HEK293 (cell line): ENCODE measurements at regions not wholly inside any gene's neighbourhood (a gene's known extent, or its start where the extent isn't known, plus 50 kb on each side); places are given as distances from the start of the nearest gene placed in this dataset.

Source experiments
- CTCF ChIA-PET: fragments of 350-600 bp; formaldehyde crosslinking; extraction: SDS; loops from one replicate; lab custom pipeline; 2021; ENCODE audit warnings: antibody characterized with exemption; lab: Yijun Ruan, JAX
- POLR2A ChIA-PET: fragments of 300-600 bp; formaldehyde crosslinking; extraction: SDS; loops from one replicate; lab custom pipeline; 2020; ENCODE audit warnings: antibody characterized with exemption, inconsistent platforms; lab: Yijun Ruan, JAX
- H3K27ac ChIP-seq: fragments of 200-500 bp; sonication (Bioruptor generic); 2 replicates; pipeline ENCODE4 v1.5.1; 2014; ENCODE audit warnings: low read depth, low read length, control low read depth, inconsistent platforms; ENCODE audit errors: extremely low read depth
- H3K36me3 ChIP-seq, 2 experiments: fragments of 200-500 bp in 1 of 2; sonication (Bioruptor generic) in 1 of 2; 1 replicate in 1 of 2; 2 replicates in 1 of 2; pipeline ENCODE4 v1.5.1; 2014 to 2017; ENCODE audit warnings: inconsistent platforms in 2 of 2, low read length in 2 of 2; ENCODE audit not compliant: control insufficient read depth in 2 of 2, insufficient read depth in 1 of 2
- H3K4me1 ChIP-seq: fragments of 200-500 bp; sonication (Bioruptor generic); 2 replicates; pipeline ENCODE4 v1.5.1; 2014; ENCODE audit warnings: mild to moderate bottlenecking, low read length, inconsistent platforms; ENCODE audit not compliant: control insufficient read depth, insufficient read depth
- H3K4me3 ChIP-seq: 2 replicates; pipeline ENCODE4 v1.5.1; 2011; ENCODE audit warnings: low read depth, mild to moderate bottlenecking, control low read depth, low read length, moderate library complexity
- H3K9me3 ChIP-seq: fragments of 200-500 bp; sonication (Bioruptor generic); 2 replicates; pipeline ENCODE4 v1.5.1; 2014; ENCODE audit warnings: low read depth, low read length, inconsistent platforms; ENCODE audit not compliant: control insufficient read depth, insufficient read depth
- BCL6B ChIP-seq: fragments of 450-650 bp; formaldehyde crosslinking; IDR thresholded peaks from 2 replicates; pipeline ENCODE4 v1.5.1; 2017; ENCODE audit warnings: missing biosample characterization, missing genetic modification characterization
- ELK4 ChIP-seq: IDR thresholded peaks from 2 replicates; pipeline ENCODE4 v1.6.1; 2011; ENCODE audit warnings: mild to moderate bottlenecking, low read depth, low read length, borderline replicate concordance
- FEZF1 ChIP-seq: fragments of 450-650 bp; formaldehyde crosslinking; IDR thresholded peaks from 2 replicates; pipeline ENCODE4 v1.5.1; 2016; ENCODE audit warnings: missing biosample characterization, missing genetic modification characterization
- HOXC10 ChIP-seq: sonication (generic); formaldehyde crosslinking; IDR thresholded peaks from 2 replicates; pipeline ENCODE4 v1.8.1; 2023; ENCODE audit warnings: mild to moderate bottlenecking, missing genetic modification reagents
- HOXD13 ChIP-seq: sonication (generic); formaldehyde crosslinking; IDR thresholded peaks from 2 replicates; pipeline ENCODE4 v1.8.0; 2022; ENCODE audit warnings: missing genetic modification reagents, borderline replicate concordance
- KLF9 ChIP-seq: fragments of 450-650 bp; formaldehyde crosslinking; IDR thresholded peaks from 2 replicates; pipeline ENCODE4 v1.5.1; 2016; ENCODE audit warnings: missing biosample characterization, missing genetic modification characterization, low read depth
- YY1 ChIP-seq: fragments of 450-650 bp; formaldehyde crosslinking; IDR thresholded peaks from 2 replicates; pipeline ENCODE4 v1.5.1; 2018; ENCODE audit warnings: missing biosample characterization, missing genetic modification characterization
- ZBTB48 ChIP-seq: fragments of 450-650 bp; formaldehyde crosslinking; IDR thresholded peaks from 2 replicates; pipeline ENCODE4 v1.5.1; 2016; ENCODE audit warnings: missing biosample characterization, missing genetic modification characterization
- ZEB2 ChIP-seq: fragments of 450-650 bp; formaldehyde crosslinking; IDR thresholded peaks from 2 replicates; pipeline ENCODE4 v1.5.1; 2016; ENCODE audit warnings: missing biosample characterization, missing genetic modification characterization
- ZFP69B ChIP-seq: fragments of 450-650 bp; formaldehyde crosslinking; IDR thresholded peaks from 2 replicates; pipeline ENCODE4 v1.5.1; 2016; ENCODE audit warnings: missing biosample characterization, missing genetic modification characterization
- ZNF335 ChIP-seq: fragments of 450-650 bp; formaldehyde crosslinking; conservative IDR thresholded peaks from 2 replicates; pipeline ENCODE4 v1.5.1; 2016; ENCODE audit warnings: missing biosample characterization, missing genetic modification characterization
- ZNF354C ChIP-seq: fragments of 450-650 bp; formaldehyde crosslinking; IDR thresholded peaks from 2 replicates; pipeline ENCODE4 v1.5.1; 2016; ENCODE audit warnings: missing biosample characterization, missing genetic modification characterization, low read depth, borderline replicate concordance
- ZNF394 ChIP-seq: fragments of 450-650 bp; formaldehyde crosslinking; IDR thresholded peaks from 2 replicates; pipeline ENCODE4 v1.5.1; 2016; ENCODE audit warnings: missing biosample characterization, missing genetic modification characterization, mild to moderate bottlenecking, moderate library complexity, borderline replicate concordance
- ZNF529 ChIP-seq: fragments of 450-650 bp; formaldehyde crosslinking; IDR thresholded peaks from 2 replicates; pipeline ENCODE4 v1.5.1; 2017; ENCODE audit warnings: missing genetic modification characterization, missing biosample characterization; ENCODE audit not compliant: insufficient replicate concordance
- ZNF549 ChIP-seq: fragments of 450-650 bp; IDR thresholded peaks from 2 replicates; pipeline ENCODE4 v1.5.1; 2018; ENCODE audit warnings: missing biosample characterization, missing genetic modification characterization, mild to moderate bottlenecking, inconsistent platforms, moderate library complexity
- ZNF596 ChIP-seq: fragments of 450-650 bp; IDR thresholded peaks from 2 replicates; pipeline ENCODE4 v1.5.0; 2018; ENCODE audit warnings: missing biosample characterization, mild to moderate bottlenecking, missing genetic modification characterization, moderate library complexity
- ZNF639 ChIP-seq: fragments of 450-650 bp; formaldehyde crosslinking; IDR thresholded peaks from 2 replicates; pipeline ENCODE4 v1.5.1; 2016; ENCODE audit warnings: missing biosample characterization, missing genetic modification characterization
- ZNF654 ChIP-seq: fragments of 450-650 bp; formaldehyde crosslinking; IDR thresholded peaks from 2 replicates; pipeline ENCODE4 v1.5.1; 2016; ENCODE audit warnings: low read depth, missing biosample characterization, missing genetic modification characterization
- ZNF701 ChIP-seq: fragments of 450-650 bp; formaldehyde crosslinking; IDR thresholded peaks from 2 replicates; pipeline ENCODE4 v1.5.1; 2016; ENCODE audit warnings: missing biosample characterization, missing genetic modification characterization
- ZNF776 ChIP-seq: fragments of 450-650 bp; formaldehyde crosslinking; IDR thresholded peaks from 2 replicates; pipeline ENCODE4 v1.5.0; 2017; ENCODE audit warnings: missing biosample characterization, missing genetic modification characterization, borderline replicate concordance
- TF ChIP-seq, protein P1 (sequence below): fragments of 450-650 bp; formaldehyde crosslinking; IDR thresholded peaks from 2 replicates; pipeline ENCODE4 v1.5.1; 2016; ENCODE audit warnings: missing biosample characterization, missing genetic modification characterization
- TF ChIP-seq, protein P2 (sequence below): fragments of 450-650 bp; formaldehyde crosslinking; IDR thresholded peaks from 2 replicates; pipeline ENCODE4 v1.5.1; 2016; ENCODE audit warnings: missing biosample characterization, missing genetic modification characterization
- TF ChIP-seq, protein P3 (sequence below): fragments of 450-650 bp; formaldehyde crosslinking; IDR thresholded peaks from 2 replicates; pipeline ENCODE4 v1.5.1; 2016; ENCODE audit warnings: missing biosample characterization, missing genetic modification characterization

DNA sequence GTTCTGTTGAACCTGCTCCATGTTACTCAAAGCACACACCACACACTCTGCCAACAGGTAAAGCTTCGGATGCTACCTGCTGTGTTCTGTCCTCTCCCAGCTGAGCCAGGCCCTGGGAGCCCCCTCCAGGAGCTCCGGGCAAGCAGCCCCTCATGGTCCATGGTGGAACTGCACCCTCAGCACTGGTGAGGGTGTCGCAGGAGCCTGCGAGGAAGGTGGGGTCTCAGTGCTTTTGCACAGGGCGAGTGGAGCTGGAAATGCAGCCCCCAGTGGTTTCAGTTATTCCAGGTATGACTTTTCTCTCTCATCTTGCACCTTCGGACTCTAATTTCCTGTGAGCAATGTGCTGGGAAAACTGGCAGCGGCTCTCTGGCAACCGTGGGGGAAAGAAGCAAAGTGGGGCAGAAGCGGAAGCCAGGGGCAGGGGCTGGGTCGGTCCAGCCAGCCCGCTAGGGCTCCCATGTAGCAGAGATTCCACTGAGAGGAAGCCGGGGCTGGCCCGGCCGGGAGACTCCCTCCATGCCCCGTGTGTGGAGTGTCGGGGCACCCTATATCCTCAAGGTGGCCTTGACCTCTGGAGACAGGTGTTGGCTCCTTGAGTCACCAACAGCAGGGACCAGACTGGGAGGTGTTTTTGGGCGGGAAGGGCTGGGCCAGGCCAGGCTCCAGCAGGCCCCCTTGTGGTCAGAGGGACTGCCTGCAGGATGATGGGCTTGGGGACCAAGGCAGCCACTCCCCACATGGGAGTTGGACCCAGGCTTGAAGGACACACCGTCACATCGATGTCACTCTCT lies 75.6 kb upstream of the PRSS3 start:
- ChIA-PET POLR2A (interaction anchor here (0.9 kb wide), 1 partner anchor 96 kb away, joined by 3 read pairs; no protein-coding TSS in a partner anchor), CTCF (interaction anchor here (0.6 to 11.4 kb wide), 19 partner anchors 10 to 433 kb away, joined by 3 to 581 read pairs (median 7); no protein-coding TSS in a partner anchor)
- Histone ChIP-seq H3K4me1 (no peaks in the 10 kb centered on the region), H3K27ac (no peak overlapping the region), H3K9me3 (no peaks in the 10 kb centered on the region), H3K4me3 (no peak overlapping the region), H3K36me3 (no peaks in the 10 kb centered on the region)
- TF ChIP-seq ZNF354C (tag by site-specific recombination) (no peak), HOXC10 (CRISPR knock-in tag) (no peak), ZNF654 (tag by site-specific recombination) (peak; percentile 27; the same call in 1 of the 2 replicates), BCL6B (tag by site-specific recombination) (no peak), ZNF549 (tag by site-specific recombination) (no peak), KLF9 (tag by site-specific recombination) (no peak), ZNF701 (tag by site-specific recombination) (no peak), ELK4 (no peak), ZNF776 (tag by site-specific recombination) (no peak), ZNF394 (tag by site-specific recombination) (no peak), FEZF1 (tag by site-specific recombination) (no peak), ZBTB48 (0 out of 2 replicates have a peak, but pooled peaks have one; percentile 35), ZNF639 (tag by site-specific recombination) (no peak), ZFP69B (tag by site-specific recombination) (no peak), ZNF596 (no peak), ZNF335 (no peak), ZEB2 (no peak), ZNF529 (tag by site-specific recombination) (no peak), YY1 (tag by site-specific recombination) (no peak), HOXD13 (CRISPR knock-in tag) (no peak)
- TF ChIP-seq, protein P1, sequence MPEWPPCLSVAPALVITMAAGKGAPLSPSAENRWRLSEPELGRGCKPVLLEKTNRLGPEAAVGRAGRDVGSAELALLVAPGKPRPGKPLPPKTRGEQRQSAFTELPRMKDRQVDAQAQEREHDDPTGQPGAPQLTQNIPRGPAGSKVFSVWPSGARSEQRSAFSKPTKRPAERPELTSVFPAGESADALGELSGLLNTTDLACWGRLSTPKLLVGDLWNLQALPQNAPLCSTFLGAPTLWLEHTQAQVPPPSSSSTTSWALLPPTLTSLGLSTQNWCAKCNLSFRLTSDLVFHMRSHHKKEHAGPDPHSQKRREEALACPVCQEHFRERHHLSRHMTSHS (tag by site-specific recombination) = no peak
- TF ChIP-seq, protein P2, sequence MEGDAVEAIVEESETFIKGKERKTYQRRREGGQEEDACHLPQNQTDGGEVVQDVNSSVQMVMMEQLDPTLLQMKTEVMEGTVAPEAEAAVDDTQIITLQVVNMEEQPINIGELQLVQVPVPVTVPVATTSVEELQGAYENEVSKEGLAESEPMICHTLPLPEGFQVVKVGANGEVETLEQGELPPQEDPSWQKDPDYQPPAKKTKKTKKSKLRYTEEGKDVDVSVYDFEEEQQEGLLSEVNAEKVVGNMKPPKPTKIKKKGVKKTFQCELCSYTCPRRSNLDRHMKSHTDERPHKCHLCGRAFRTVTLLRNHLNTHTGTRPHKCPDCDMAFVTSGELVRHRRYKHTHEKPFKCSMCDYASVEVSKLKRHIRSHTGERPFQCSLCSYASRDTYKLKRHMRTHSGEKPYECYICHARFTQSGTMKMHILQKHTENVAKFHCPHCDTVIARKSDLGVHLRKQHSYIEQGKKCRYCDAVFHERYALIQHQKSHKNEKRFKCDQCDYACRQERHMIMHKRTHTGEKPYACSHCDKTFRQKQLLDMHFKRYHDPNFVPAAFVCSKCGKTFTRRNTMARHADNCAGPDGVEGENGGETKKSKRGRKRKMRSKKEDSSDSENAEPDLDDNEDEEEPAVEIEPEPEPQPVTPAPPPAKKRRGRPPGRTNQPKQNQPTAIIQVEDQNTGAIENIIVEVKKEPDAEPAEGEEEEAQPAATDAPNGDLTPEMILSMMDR (tag by site-specific recombination) = peak; percentile 21; the same call in 1 of the 2 replicates
- TF ChIP-seq, protein P3, sequence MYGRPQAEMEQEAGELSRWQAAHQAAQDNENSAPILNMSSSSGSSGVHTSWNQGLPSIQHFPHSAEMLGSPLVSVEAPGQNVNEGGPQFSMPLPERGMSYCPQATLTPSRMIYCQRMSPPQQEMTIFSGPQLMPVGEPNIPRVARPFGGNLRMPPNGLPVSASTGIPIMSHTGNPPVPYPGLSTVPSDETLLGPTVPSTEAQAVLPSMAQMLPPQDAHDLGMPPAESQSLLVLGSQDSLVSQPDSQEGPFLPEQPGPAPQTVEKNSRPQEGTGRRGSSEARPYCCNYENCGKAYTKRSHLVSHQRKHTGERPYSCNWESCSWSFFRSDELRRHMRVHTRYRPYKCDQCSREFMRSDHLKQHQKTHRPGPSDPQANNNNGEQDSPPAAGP = 0 out of 2 replicates have a peak, but pooled peaks have one; percentile 21
